Smooth muscle cell of the brain vasculature (primary cell): ENCODE measurements at regions not wholly inside any gene's neighbourhood (a gene's known extent, or its start where the extent isn't known, plus 50 kb on each side); places are given as distances from the start of the nearest gene placed in this dataset.
A peak's percentile ranks its signal among the peaks of the same experiment; 100 is the strongest.

Experiments used
- DNase-seq: peaks from one replicate; pipeline ENCODE4 v3.0.0-alpha.2; 2012; ENCODE audit warnings: low read depth, low spot score

- no peak for DNase-seq
These were observed 2112.1 kb downstream of the MAT2B start for GRCh38 chr5:165617491-165617890.

DNA sequence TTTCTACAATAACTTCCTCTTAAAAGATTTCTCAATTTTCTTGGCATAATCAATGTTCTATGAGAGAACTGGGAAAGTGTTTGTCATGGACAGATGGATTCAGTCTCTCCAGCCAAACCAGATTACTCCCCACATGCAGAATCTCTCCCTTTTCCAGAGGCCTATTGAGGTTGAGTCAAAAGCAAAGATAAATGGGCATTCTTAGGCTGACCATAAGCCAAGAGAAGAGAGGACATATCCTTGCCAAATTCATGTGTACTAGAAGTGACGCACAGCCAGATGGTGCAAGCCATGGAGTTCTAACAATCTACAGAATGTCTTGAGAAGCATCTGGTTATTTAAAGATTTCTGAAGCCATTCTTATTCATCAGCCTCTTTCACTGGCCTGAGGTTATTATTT, 2115.0 kb downstream of the MAT2B start:
- no peak for DNase-seq

DNA sequence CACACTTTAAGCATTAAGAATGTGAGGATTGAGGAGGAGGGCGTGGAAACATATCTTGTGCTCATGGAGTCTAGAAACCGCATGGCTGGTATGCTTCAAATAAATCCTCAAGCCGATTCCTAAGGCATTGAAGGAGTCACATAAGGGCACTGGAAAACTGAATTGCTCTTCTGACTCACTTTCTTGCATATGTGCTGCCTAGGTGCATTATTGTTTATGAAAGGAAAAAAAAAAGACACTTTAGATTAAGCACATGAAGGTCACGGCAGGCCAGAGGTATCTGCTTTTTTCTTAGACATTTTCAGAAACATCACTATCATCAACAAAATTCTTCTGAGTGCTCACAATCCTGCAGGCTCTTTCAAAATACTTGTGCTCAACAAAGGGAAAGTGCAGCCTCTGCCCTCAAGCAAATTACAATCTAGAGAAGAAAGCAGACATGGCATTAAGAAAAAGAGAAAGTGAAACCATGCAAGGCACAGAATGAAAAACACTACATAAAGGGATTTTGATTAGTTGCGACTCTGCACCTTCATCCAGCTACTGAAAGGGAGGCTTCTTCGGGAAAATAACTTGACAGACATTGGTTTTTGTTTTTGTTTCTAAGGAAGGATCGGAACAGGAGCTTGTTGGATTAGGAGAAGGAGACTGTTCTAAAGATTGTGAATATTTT, 2117.6 kb downstream of the MAT2B start:
- DNase-seq = no peak

DNA sequence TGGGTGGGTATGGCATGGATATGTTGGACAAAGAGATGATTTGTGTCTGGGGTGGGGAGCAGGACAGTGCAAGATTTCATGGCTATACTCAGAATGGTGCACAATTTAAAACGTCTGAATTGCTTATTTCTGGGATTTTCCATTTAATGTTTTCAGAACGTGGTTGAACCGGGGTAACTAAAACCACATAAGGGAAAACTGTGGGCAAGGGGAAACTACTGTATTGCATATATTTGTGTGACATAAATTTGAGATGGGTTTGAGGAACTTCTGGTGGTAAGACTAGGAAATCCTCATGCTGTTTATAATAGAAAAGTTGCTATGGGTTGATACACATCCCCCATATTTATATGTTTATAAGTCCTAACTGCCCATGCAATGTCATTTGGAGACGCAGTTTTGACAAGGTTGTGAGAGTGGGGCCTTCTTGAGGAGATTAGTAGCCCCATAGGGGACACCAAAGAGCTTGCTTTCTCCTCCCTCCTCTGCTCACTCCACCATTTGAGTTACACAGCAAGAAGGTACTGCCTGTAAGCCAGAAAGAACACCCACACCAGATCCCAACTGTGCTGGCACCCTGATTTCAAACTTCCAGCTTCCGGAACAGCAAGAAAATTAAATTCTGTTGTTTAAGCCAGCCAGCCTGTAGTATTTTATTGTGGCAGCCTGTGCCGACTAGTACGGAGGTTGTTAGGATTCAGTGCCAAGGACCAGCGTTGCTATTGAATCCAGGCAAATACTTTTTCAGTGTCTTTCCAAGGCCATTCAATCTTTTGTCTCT, 2118.9 kb downstream of the MAT2B start:
- no peak for DNase-seq

GRCh38 chr5:165626161-165626560, 2120.7 kb downstream of the MAT2B start:
- no peak for DNase-seq

DNA sequence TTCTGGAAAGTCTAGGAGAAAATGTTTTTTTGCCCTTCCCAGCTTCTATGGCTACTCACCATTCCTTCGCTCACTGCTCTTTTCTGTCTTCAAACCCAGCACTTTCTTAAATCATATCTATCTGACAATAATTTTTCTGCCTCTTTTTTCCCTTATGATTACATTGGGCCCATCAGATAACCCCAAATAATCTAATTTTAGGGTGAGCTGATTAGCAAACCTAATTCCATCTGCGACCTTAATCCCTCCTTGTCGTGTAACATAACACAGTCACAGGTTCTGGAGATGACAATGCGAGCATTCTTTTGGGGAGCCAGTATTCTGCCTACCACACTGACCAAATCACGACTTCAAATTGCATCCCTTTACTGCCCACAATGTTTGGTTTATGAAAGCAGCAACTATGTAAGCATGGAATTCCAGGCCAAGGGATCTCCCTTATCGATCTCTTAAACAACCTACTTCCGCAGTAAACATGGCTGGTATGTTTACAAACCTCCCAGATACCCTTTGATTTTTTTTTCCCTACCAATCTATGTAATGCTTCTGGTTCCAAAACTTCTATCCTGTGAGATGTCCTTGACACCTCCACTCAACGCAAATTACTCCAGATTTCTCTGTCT, 2122.2 kb downstream of the MAT2B start:
- no peak for DNase-seq

DNA sequence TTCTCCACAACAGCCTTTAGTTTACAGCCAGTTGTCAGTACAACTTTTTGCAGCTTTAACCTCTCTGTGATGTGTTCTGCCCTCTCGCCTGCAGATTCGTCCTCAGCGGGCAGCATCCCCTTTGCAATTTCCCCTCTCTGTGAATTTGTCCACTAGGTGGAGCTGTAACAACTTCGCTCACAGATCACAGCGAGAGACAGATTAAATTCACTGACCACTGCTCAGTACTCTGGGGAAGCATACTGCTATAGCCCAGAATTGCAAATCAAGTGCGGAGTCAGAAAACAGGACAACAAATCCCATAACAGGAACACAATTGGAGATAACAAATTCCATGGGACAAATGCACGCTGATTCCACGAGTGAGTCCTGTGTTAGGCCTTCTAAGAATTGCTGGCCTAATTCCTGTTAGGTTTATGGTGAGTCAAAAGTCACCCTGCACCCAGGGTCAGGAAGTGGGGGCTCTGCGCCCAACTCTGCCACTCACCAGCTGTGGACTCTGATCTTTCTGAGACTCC, 2124.9 kb downstream of the MAT2B start:
- DNase-seq = peak; percentile 21

DNA sequence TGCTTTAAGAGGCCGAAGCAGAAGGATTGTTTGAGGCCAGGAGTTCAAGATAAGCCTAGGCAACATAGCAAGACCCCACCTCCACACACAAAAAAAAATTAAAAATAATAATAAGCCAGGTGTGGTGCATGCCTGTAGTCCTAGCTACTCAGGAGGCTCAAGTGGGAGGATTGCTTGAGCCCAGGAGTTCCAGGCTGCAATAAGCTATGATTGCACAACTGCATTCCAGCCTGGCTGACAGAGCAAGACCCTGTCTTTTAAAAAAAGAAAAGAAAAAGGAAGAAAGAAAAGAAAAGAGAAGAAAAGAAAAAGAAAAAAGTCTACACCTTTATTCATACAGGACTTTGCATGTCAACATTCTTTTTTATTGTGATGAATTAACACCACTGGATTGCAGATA, 2125.8 kb downstream of the MAT2B start:
- no peak for DNase-seq

DNA sequence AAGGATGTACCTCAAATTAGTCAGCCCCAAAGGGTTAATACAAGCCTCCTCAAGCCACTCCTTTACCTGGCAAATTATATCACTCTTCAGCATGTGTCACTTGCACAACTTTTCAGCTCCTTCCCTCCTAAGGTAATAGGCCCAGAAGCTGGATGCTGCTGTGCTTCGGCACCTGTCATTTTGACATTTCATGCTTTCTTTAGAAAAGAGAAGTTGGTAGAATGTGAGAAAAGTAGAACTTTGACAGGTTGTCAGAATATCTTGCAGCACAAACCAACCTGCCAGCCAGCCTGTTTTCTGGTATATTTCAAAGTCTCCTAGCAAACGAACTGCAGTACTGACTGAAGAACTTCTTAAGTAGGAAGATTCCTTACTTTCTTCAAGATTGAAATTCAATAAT, 2136.9 kb downstream of the MAT2B start:
- DNase-seq = no peak

DNA sequence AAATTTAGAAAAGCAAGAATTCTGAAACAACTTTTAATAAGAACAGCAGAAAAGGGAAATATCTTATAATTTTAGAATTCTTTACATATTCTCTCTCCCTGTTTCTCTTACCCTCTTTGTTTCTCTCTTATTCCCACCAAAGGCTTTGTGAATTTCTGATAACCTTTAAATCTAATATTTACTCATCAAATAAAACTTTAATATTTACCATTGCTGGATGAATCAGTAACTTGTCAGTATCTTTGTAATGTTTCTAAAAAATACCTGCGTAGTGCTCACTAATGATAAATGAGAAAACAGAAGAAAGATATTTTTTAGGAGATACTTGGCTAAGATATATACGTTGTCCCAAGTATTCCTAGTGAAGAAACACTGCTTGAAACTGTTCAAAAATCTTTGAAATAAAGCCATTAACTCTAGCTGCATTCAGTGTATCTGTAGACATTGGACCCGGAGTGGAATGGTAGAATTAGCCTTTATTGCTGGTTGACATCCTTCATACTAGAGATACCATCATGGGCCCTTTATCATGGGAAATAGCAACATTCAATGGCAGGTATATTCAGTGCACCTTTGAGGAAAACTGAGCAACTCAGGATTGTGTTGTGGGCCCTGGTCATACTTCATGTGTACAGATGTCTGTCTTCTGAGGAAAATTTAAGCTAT, 2160.4 kb downstream of the MAT2B start:
- DNase-seq = no peak

DNA sequence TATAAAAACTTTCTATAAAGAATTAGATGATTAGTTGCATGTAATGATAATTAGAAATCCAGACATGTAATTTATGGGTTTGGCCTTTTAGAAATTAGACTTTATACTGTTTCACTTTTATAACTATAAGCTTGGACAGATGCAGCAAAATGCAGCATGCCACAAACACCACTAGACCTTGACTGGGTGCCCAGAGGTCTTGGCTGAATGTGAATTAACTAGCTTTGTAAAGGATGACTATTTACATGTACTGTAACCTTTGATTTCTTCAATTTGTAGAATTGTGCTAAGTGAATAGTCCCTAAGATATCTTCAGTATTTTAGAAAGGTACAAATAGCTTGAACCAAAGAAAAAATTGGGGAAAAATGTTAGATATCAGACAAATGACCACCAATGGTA, 2168.1 kb downstream of the MAT2B start:
- no peak for DNase-seq

- DNase-seq = no peak
These were observed 2190.4 kb downstream of the MAT2B start for GRCh38 chr5:165695796-165696195.

GRCh38 chr5:165705960-165706359, 2200.5 kb downstream of the MAT2B start:
- no peak for DNase-seq

DNA sequence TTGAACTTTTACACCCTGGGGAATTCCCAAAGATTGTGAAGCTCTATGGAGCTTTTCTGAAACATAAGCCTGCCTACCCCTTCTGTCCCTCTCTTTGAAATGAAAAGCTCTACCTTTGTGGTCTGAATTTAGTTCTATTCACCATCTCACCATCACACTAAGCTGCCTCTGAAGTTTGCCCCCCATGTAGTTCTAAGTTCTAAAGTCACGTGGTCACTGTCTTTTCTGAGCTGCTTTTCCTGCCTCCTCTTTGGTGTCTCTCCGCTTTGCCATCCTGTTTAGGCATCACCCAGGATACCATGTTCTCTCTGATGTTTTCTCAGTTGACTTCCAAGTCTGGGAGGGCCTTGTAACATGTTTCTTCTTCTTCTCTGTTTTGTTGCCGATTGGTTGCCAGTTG, 2206.6 kb downstream of the MAT2B start:
- DNase-seq = no peak

GRCh38 chr5:165714598-165714997, 2209.2 kb downstream of the MAT2B start:
- DNase-seq = no peak

DNA sequence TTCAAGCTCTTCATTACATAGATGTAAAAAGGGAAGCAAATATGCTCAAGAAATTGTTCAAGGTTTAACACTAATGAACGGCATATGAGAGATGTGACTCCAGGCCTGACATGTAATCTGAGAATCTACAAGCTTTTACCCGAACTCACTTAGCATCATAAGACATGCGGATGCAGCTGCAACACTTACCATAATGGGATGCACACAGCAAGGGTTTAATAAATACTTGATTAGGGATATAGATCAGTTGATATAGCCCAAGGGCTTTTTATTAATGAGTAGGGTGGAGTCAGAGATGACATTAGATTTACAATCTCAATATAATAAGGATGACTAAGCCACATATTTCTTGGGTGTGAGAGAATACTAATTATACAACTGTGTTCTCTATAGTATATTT, 2215.5 kb downstream of the MAT2B start:
- no peak for DNase-seq

GRCh38 chr5:165722401-165722800, 2217.0 kb downstream of the MAT2B start:
- no peak for DNase-seq

DNA sequence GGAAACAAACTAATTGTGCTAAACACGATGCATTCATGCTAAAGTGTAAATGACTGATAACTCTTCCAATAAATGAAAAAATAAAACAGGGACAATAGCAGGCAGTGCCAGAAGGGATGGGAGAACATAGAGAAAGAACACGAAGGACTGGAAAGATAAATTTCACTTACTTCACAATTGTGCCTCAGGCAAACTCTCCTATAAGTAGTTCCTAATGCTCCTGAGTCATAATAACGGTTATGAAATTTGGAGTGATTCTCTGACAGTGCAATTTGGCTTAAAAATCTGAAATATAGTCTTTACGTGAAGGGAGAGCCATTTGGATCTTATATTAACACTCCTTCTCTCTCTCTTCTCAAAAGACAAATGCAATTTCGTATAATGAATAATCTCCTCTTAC, 2218.5 kb downstream of the MAT2B start:
- no peak for DNase-seq

DNA sequence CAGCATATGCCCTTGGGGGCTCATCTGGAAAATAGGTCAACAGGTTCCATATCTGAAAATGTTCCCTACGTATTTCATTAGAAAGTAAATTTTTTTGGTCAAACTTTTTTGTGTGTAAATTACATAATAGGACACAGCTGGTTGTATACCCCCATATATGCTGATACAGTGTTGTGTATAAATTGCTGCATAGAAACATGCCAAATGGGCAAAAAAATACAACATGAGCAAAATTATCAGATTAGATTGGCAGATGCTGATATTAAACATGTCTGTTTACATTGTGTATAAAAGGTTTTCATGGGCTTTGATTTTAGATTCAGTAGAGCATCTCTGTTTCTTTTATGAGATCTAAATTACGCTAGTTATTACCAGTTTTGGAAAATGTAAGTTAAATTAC, 2223.0 kb downstream of the MAT2B start:
- DNase-seq = no peak

- DNase-seq = no peak
These were observed 2230.0 kb downstream of the MAT2B start for GRCh38 chr5:165735388-165735787.

DNA sequence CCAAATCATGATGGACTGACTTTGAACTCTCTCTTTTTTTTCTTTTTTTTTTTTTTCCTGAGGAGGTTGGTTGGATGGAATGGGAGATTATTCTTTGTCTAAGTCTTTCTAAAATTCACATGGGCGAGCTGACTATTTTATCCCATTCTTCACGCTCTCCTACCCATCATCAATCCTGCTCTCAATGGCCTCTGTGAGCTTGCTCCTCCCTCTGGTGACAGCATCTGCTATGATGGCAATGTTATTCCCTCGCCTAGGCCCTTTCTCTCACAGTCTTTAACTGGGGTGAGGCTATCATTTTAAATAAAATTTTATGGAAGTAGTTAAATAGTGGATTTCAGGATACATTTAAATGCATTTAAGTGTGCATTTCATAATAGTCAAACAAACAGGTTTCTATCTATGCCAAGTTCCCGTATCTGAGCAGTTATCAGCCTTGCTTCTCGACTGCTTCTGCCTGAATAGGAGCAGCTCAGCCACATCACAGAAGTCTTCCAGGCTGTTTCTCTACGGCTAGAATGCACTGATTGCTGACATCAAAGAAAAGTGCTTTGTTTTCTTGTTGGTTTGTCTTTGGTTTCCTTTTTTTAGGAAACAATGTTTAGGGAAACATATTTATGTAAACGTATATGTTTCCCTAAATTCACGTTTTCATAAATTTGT, 2233.8 kb downstream of the MAT2B start:
- DNase-seq = no peak

DNA sequence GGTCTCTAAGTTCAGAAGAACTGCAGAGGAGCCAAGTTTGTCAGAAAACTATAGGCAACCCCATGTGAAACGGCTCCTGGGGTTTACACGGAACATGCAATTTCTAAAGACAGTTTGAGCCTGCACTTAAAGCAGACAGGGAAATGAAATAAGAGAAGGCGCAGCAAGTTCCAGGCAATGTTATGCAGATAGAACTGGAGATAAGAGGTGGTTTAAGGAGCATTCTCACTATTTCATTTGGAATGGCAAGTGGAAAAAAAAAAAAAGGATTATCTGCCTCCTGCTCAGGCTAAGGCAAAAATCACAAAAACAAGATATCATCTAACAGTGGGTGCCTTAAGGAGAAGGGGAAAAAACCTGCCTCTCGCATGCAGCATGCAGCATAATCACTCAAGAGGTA, 2252.4 kb downstream of the MAT2B start:
- DNase-seq = no peak
